Stomach (tissue), 4 donors: ENCODE measurements at regions not wholly inside any gene's neighbourhood (a gene's known extent, or its start where the extent isn't known, plus 50 kb on each side); places are given as distances from the start of the nearest gene placed in this dataset.

Source experiments
- CTCF ChIP-seq, 7 experiments: fragments of 450-650 bp in 4 of 7; fragments of 200-600 bp in 3 of 7; sonication (generic) in 3 of 7; IDR thresholded peaks; one replicate each; pipeline ENCODE4 v1.5.1; 2016 to 2019; ENCODE audit warnings: antibody characterized with exemption in 7 of 7, control low read depth in 2 of 7, mild to moderate bottlenecking in 1 of 7
- POLR2A ChIP-seq, 4 donors: fragments of 450-650 bp; IDR thresholded peaks; one replicate each; pipeline ENCODE4 v1.6.1; 2016; ENCODE audit warnings: antibody characterized with exemption in 4 of 4, control low read depth in 2 of 4, mild to moderate bottlenecking in 1 of 4, moderate library complexity in 1 of 4
- POLR2AphosphoS5 ChIP-seq, 3 donors: sonication (generic); formaldehyde crosslinking; IDR thresholded peaks; one replicate each; pipeline ENCODE4 v1.6.1; 2016; ENCODE audit warnings: antibody characterized with exemption in 3 of 3

GRCh38 chr6:141313986-141314385 lies 818.7 kb upstream of the GJE1 start:
- no peak for TF ChIP-seq POLR2A (IDR thresholded peaks at IDR 0.05)
- TF ChIP-seq CTCF (IDR thresholded peaks at IDR 0.05) = no peak
- TF ChIP-seq POLR2AphosphoS5 (IDR thresholded peaks at IDR 0.05) = no peak
